GM18951 (cell line): ENCODE measurements at regions not wholly inside any gene's neighbourhood (a gene's known extent, or its start where the extent isn't known, plus 50 kb on each side); places are given as distances from the start of the nearest gene placed in this dataset.
"Not testable (repeated sequence)": the region's sequence is repeated elsewhere in the genome, so short reads cannot be mapped to it uniquely, and the experiment has no call there.

Source experiments
- POLR2A ChIP-seq: IDR thresholded peaks from 4 replicates; pipeline ENCODE4 v1.6.1; 2011; ENCODE audit warnings: mild to moderate bottlenecking; ENCODE audit not compliant: insufficient read length, insufficient read depth; ENCODE audit errors: extremely low read depth
- in situ Hi-C: fragments of 300-500 bp; cut with MboI; formaldehyde crosslinking; loops from one replicate; pipeline ENCODE4 v1.12.0; 2022; ENCODE audit warnings: low sequenced_read_pairs, mixed read lengths, inconsistent platforms; ENCODE audit not compliant: unreplicated experiment

GRCh38 chr12:27133022-27133590 lies 50.7 kb upstream of the C12orf71 start:
- in situ Hi-C loops, result no loop called here
- TF ChIP-seq POLR2A, result no peak

- in situ Hi-C loops, result no loop called here
- TF ChIP-seq POLR2A, result no peak
These were observed 58.1 kb upstream of the C12orf71 start for GRCh38 chr12:27140478-27140969.

DNA sequence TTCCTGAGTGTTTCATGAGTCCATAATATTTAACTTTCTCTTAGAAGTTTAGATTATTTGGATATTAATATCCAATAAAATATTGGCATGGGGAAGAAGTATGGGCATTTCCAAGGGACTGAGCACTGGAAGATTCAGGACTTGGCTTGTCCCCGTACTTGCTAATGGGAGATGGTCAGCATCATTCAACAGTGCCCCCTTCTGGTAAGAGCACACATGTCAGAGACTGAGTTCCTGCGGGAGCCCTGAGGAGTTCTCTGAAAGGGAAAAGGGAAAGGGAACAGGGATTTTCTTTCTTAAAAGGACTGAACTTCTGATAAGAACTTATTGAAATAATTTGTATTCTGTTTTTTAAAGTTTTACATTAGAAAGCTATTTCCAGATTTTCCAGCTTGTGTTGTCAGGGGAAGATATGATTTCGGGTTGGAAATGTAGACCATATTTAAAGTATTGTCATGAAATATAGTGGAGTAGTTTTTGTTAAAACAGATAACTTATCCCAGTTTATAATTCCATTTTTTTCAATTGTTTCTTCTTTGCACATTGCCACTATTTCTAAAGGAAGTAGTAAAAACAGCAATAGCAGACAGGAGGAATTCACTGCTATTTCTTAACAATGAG lies 59.8 kb upstream of the C12orf71 start:
- TF ChIP-seq POLR2A, result no peak

DNA sequence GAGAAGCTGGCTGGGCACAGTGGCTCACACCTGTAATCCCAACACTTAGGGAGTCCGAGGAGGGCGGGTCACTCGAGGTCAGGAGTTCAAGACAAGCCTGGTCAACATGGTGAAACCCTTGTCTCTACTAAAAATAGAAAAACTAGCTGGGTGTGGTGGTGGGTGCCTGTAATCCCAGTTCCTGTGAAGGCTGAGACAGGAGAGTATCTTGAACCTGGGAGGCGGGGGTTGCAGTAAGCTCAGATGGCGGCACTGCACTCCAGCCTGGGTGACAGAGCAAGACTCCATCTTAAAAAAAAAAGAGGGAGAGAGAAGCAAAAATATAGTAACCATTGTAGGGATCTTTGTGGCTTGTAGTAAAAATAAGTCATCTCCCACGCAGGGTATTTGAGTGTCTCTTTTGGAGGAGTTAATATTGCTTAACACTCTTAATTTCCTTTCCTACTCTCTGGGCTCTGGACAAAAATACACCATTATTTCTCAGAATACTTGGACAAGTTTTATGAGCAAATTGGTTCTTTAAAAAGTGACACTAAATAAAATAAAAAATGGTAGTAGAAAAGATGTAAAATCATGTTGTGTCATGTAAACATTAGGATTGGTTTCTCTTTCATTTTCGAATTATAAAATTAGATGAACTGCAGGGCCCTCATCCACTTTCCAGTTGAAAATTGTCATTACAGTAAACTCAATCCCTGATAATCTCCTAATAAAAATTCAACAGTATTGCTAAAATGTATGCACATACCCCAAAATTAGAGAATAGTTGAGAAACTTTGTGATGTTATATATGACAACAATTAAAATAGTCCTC lies 61.1 kb upstream of the C12orf71 start:
- in situ Hi-C loops, result no loop called here
- no peak for TF ChIP-seq POLR2A

More for the DNA sequence above, 59.8 kb upstream of the C12orf71 start:
- in situ Hi-C loops, result no loop called here

DNA sequence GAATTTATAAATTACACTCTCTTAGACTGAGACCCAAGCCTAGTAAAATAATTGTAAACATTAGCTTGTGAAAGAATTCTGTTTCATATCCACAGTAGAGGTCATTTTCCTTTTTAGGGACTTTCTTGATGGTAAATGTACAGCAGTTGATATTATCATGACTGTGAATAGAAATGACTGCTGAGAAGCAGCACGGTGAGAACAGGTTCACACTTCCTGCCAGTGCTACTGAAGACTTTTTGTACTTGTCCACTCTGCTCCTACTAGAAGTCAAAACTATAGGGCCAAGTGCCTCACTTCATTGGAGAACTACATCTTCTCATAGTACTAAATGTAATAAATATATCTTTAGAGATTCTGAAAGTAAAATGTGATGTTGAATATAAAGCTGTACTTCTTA lies 63.3 kb upstream of the C12orf71 start:
- in situ Hi-C loops, result not testable (repeated sequence)

DNA sequence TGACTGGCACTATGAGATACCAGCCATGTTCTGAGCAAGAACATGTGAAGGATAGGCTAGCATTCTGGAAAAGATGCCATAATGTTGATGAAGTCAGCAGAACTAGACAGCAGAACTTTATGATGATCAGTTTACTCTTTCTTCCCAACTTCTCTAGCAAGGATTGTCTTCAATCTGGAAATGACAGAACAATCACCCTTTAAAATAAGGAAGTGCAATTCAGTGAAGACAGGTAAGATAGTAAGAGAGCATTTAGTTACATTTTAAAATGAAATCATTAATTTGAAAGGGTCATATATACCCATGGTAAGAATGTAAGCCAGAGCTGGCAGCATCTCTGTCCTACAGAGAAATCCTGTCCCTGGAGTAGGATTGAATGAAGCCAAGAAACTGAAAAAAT lies 66.0 kb upstream of the C12orf71 start:
- no peak for TF ChIP-seq POLR2A
- in situ Hi-C loops, result no loop called here

GRCh38 chr12:27148791-27149190 lies 66.4 kb upstream of the C12orf71 start:
- no peak for TF ChIP-seq POLR2A
- in situ Hi-C loops, result no loop called here

- TF ChIP-seq POLR2A, result no peak
- in situ Hi-C loops, result no loop called here
These were observed 69.1 kb upstream of the C12orf71 start for GRCh38 chr12:27151479-27151878.

DNA sequence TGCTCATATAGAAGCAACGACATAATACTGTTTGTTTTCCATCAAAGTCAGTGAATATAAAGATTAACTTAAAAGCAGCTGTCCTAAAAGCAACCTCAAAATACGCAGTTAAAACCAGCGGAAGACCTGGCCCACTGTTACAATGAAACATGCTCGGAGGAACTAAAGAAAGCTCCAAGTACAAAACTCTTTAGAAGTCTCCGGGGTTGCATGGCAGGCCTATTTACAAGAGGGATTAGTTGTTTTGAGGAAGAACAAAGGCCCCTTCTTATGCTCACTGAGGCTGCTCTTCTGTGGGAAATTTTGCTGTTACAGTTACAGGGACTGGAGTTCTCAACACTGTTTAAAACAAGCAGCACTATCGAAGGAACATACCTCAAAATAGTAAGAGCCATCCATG lies 75.9 kb upstream of the C12orf71 start:
- in situ Hi-C loops, result no loop called here
- TF ChIP-seq POLR2A, result no peak

- no peak for TF ChIP-seq POLR2A
- in situ Hi-C loops, result no loop called here
These were observed 79.3 kb upstream of the C12orf71 start for GRCh38 chr12:27161458-27162228.

DNA sequence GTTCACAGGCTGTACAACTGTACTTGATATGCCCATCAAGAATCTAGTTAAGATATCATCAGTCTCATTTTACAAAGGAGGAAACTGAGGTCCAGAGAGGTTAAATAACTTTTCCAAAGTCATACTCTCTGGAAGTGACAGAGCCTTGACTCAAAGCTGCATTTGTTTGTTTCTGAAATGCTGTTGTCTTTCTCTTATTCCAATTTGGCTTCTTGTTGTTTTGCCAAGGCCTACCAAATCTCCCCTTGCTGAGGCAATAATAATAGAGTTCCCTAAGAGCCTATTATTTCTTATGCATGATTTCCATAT lies 79.8 kb upstream of the C12orf71 start:
- in situ Hi-C loops, result no loop called here
- no peak for TF ChIP-seq POLR2A

- in situ Hi-C loops, result no loop called here
These were observed 80.8 kb upstream of the C12orf71 start for GRCh38 chr12:27163048-27163715.

GRCh38 chr12:27163894-27164293 lies 80.2 kb upstream of the STK38L start:
- no peak for TF ChIP-seq POLR2A
- in situ Hi-C loops, result no loop called here

More at GRCh38 chr12:27163048-27163715, 80.8 kb upstream of the C12orf71 start:
- no peak for TF ChIP-seq POLR2A
